ENCODE measurements at regions not wholly inside any gene's neighbourhood (a gene's known extent, or its start where the extent isn't known, plus 50 kb on each side); places are given as distances from the start of the nearest gene placed in this dataset.

DNA sequence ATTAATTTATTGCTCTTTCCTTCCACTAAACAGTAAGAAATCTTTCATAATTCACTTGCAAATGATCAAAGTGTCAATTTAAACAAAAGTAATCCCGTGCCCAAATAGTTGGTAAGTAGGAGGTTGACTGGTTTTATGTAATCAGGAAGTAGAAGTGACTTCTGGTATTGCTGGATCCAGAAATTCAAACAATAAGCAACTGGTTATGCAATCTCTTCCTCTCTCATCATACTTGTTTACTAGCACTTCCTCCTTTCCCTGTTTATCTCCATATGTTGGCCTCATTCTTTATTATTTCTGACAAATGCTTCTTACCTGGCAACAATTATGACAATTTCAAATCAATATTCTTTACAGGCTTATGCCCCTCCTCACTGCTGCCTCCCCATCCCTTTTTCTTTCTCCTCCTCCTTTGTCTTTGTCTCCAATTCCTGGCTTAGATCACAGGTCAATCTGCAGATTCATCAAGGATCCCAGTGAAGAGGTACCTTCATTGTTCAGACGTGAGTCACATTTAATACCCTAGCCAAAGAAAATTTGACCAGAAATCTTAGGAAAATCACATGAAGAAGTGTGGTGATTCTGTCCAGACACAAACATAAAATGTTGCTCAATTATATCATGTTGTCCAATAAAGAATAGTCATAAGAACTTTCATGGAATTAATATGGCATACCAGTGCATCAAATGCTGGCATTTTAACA is 323.2 kb upstream of the PCDH7 start (continued):
- TF ChIP-seq ZNF674 (CRISPR knock-in tag; IDR thresholded peaks at IDR 0.05; ENCODE audit: low read depth), result no peak
- no peak for TF ChIP-seq PHF21A (CRISPR knock-in tag; IDR thresholded peaks at IDR 0.05)
- TF ChIP-seq ARNT (IDR thresholded peaks at IDR 0.05), result no peak
- no peak for TF ChIP-seq MZF1 (CRISPR knock-in tag; IDR thresholded peaks at IDR 0.05; ENCODE audit: borderline replicate concordance)

DNA sequence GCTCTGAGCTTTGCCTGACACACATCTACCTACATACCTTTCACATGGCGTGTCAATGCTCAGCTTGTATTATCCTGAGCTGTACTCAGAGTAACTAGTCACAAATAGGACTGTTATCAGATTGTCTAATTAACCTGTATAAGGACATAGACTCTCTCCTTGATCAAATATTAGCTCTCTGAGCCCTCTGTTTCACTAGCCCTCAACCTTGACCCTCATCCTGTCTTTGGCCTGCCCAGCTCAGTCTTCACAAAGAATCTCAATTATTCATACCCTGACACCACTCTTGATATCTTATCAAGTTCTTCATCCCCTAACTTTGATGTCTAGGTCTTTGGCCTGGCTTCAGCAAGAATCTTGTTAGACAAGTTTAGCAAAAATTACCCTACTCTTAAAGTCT is 320.7 kb upstream of the PCDH7 start:
- CTCF ChIA-PET (ENCODE audit: low intra/inter-chr PET ratio, low total read pairs), result no interaction called here
- H3K79me2 ChIP-seq (ENCODE audit: insufficient read depth, low read length), result no peaks in the 10 kb centered on the region
- peaks cover 83% of the 10 kb centered on the region for H3K9me3 ChIP-seq (ENCODE audit: low read length)
- POLR2A ChIA-PET, result no interaction called here
- no peak for ATAC-seq
- H4K20me1 ChIP-seq (ENCODE audit: insufficient read depth, low read length), result no peaks in the 10 kb centered on the region
- no peaks in the 10 kb centered on the region for H3K36me3 ChIP-seq (replicated peaks in 1 of 2; ENCODE audit: control insufficient read depth in 1 of 2, insufficient read depth in 2 of 2, low read length in 2 of 2)
- no peak for DNase-seq (ENCODE audit: low spot score)
- intact Hi-C loops (cut with micrococcal nuclease; ENCODE audit: unreplicated experiment) (no loop called here), in situ Hi-C loops (cut with HindIII; ENCODE audit: extremely low pct_ligation_motif_present, low pct_unique_long_range_greater_than_20kb) (no loop called here)
- H3K4me1 ChIP-seq (ENCODE audit: insufficient read depth, low read length), result no peaks in the 10 kb centered on the region
- no peak overlapping the region for H3K4me3 ChIP-seq (replicated peaks in 1 of 3; ENCODE audit: insufficient read depth in 1 of 3, low read depth in 2 of 3, low read length in 3 of 3)
- H3K4me2 ChIP-seq (ENCODE audit: low read depth, low read length), result no peak overlapping the region
- no TSS peak for BruUV-seq (replicated peaks)
- WGBS (ENCODE audit: low lambda C conversion rate), result 13% methylated on average over 1 of the region's 1 CpG
- H3K9ac ChIP-seq (ENCODE audit: insufficient read depth, low read depth, low read length), result no peak overlapping the region
- no peak overlapping the region for H3K27ac ChIP-seq (ENCODE audit: extremely low read length, insufficient read depth, low read length)
- H3K27me3 ChIP-seq (ENCODE audit: control insufficient read depth in 1 of 2, insufficient read depth in 2 of 2, low read length in 2 of 2), result no peaks in the 10 kb centered on the region
- no peak overlapping the region for H2AFZ ChIP-seq (ENCODE audit: low read length)
- FAIRE-seq, result no peak
- TF ChIP-seq ZNF446 (CRISPR knock-in tag; IDR thresholded peaks at IDR 0.05) (no peak), TP53 (CRISPR knock-in tag; conservative IDR thresholded peaks at IDR 0.05) (no peak), ZNF3 (CRISPR knock-in tag; IDR thresholded peaks at IDR 0.05) (no peak), MED13 (CRISPR knock-in tag; IDR thresholded peaks at IDR 0.05) (no peak), HMG20B (CRISPR knock-in tag; conservative IDR thresholded peaks at IDR 0.05) (no peak), ATF7 (IDR thresholded peaks at IDR 0.05) (no peak), ATF7 (CRISPR knock-in tag; IDR thresholded peaks at IDR 0.05) (no peak)
- TF ChIP-seq, protein P1, sequence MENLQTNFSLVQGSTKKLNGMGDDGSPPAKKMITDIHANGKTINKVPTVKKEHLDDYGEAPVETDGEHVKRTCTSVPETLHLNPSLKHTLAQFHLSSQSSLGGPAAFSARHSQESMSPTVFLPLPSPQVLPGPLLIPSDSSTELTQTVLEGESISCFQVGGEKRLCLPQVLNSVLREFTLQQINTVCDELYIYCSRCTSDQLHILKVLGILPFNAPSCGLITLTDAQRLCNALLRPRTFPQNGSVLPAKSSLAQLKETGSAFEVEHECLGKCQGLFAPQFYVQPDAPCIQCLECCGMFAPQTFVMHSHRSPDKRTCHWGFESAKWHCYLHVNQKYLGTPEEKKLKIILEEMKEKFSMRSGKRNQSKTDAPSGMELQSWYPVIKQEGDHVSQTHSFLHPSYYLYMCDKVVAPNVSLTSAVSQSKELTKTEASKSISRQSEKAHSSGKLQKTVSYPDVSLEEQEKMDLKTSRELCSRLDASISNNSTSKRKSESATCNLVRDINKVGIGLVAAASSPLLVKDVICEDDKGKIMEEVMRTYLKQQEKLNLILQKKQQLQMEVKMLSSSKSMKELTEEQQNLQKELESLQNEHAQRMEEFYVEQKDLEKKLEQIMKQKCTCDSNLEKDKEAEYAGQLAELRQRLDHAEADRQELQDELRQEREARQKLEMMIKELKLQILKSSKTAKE (CRISPR knock-in tag; IDR thresholded peaks at IDR 0.05; ENCODE audit: borderline replicate concordance), result no peak
- TF ChIP-seq, protein P2, sequence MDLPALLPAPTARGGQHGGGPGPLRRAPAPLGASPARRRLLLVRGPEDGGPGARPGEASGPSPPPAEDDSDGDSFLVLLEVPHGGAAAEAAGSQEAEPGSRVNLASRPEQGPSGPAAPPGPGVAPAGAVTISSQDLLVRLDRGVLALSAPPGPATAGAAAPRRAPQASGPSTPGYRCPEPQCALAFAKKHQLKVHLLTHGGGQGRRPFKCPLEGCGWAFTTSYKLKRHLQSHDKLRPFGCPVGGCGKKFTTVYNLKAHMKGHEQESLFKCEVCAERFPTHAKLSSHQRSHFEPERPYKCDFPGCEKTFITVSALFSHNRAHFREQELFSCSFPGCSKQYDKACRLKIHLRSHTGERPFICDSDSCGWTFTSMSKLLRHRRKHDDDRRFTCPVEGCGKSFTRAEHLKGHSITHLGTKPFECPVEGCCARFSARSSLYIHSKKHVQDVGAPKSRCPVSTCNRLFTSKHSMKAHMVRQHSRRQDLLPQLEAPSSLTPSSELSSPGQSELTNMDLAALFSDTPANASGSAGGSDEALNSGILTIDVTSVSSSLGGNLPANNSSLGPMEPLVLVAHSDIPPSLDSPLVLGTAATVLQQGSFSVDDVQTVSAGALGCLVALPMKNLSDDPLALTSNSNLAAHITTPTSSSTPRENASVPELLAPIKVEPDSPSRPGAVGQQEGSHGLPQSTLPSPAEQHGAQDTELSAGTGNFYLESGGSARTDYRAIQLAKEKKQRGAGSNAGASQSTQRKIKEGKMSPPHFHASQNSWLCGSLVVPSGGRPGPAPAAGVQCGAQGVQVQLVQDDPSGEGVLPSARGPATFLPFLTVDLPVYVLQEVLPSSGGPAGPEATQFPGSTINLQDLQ (CRISPR knock-in tag; IDR thresholded peaks at IDR 0.05), result no peak
